ENCODE measurements at regions not wholly inside any gene's neighbourhood (a gene's known extent, or its start where the extent isn't known, plus 50 kb on each side); places are given as distances from the start of the nearest gene placed in this dataset.

DNA sequence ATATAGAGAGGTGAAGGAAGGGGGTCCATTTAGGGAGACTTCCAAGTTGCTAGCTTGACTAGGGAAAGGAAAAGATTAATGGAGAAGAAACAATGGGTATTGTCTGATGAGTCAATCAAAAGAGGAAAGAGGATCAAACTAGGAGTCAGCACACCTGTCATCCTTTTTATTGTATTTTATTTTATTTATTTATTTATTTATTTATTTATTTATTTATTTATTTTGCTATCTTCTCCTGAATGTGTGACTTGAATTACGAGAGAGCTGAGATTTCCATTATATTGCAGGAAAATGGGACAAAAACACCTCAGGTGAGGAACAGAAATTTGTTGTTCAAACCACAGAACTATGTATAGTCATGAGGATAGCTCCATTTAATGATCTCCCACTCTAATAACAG lies 58.9 kb downstream of the NUDT11 start:
- TF ChIP-seq, protein P1, sequence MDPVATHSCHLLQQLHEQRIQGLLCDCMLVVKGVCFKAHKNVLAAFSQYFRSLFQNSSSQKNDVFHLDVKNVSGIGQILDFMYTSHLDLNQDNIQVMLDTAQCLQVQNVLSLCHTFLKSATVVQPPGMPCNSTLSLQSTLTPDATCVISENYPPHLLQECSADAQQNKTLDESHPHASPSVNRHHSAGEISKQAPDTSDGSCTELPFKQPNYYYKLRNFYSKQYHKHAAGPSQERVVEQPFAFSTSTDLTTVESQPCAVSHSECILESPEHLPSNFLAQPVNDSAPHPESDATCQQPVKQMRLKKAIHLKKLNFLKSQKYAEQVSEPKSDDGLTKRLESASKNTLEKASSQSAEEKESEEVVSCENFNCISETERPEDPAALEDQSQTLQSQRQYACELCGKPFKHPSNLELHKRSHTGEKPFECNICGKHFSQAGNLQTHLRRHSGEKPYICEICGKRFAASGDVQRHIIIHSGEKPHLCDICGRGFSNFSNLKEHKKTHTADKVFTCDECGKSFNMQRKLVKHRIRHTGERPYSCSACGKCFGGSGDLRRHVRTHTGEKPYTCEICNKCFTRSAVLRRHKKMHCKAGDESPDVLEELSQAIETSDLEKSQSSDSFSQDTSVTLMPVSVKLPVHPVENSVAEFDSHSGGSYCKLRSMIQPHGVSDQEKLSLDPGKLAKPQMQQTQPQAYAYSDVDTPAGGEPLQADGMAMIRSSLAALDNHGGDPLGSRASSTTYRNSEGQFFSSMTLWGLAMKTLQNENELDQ (tag by site-specific recombination; IDR thresholded peaks at IDR 0.05; ENCODE audit: low read depth) = no peak
- TF ChIP-seq, protein P2, sequence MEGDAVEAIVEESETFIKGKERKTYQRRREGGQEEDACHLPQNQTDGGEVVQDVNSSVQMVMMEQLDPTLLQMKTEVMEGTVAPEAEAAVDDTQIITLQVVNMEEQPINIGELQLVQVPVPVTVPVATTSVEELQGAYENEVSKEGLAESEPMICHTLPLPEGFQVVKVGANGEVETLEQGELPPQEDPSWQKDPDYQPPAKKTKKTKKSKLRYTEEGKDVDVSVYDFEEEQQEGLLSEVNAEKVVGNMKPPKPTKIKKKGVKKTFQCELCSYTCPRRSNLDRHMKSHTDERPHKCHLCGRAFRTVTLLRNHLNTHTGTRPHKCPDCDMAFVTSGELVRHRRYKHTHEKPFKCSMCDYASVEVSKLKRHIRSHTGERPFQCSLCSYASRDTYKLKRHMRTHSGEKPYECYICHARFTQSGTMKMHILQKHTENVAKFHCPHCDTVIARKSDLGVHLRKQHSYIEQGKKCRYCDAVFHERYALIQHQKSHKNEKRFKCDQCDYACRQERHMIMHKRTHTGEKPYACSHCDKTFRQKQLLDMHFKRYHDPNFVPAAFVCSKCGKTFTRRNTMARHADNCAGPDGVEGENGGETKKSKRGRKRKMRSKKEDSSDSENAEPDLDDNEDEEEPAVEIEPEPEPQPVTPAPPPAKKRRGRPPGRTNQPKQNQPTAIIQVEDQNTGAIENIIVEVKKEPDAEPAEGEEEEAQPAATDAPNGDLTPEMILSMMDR (tag by site-specific recombination; IDR thresholded peaks at IDR 0.05) = no peak

Data from HEK293 (cell line).